Mesothelial cell of epicardium (in vitro differentiated cells): ENCODE measurements at regions not wholly inside any gene's neighbourhood (a gene's known extent, or its start where the extent isn't known, plus 50 kb on each side); places are given as distances from the start of the nearest gene placed in this dataset.

ENCODE experiments used
- DNase-seq, 2 experiments: peaks; one replicate each; pipeline ENCODE4 v3.0.0; 2021; ENCODE audit warnings: low spot score in 2 of 2; ENCODE audit not compliant: unreplicated experiment in 2 of 2
- H3K27ac Mint-ChIP-seq: 2 replicates; pipeline ENCODE4 v1.8.0; 2021; ENCODE audit warnings: mixed read lengths
- H3K27me3 Mint-ChIP-seq: 2 replicates; pipeline ENCODE4 v1.8.0; 2021; ENCODE audit warnings: low read depth, mixed read lengths
- H3K36me3 Mint-ChIP-seq: 2 replicates; pipeline ENCODE4 v1.8.0; 2021; ENCODE audit warnings: mixed read lengths
- H3K4me1 Mint-ChIP-seq: 2 replicates; pipeline ENCODE4 v1.8.0; 2021; ENCODE audit warnings: mixed read lengths
- H3K4me3 Mint-ChIP-seq: 2 replicates; pipeline ENCODE4 v1.8.0; 2021; ENCODE audit warnings: mild to moderate bottlenecking, moderate library complexity, mixed read lengths
- H3K9me3 Mint-ChIP-seq: 2 replicates; pipeline ENCODE4 v1.8.0; 2021; ENCODE audit warnings: mixed read lengths
- TF ChIP-seq, protein P1 (sequence below): fragments of 200-600 bp; sonication (generic); IDR thresholded peaks from one replicate; pipeline ENCODE4 v1.5.0; 2021; ENCODE audit warnings: antibody characterized with exemption; ENCODE audit not compliant: unreplicated experiment

DNA sequence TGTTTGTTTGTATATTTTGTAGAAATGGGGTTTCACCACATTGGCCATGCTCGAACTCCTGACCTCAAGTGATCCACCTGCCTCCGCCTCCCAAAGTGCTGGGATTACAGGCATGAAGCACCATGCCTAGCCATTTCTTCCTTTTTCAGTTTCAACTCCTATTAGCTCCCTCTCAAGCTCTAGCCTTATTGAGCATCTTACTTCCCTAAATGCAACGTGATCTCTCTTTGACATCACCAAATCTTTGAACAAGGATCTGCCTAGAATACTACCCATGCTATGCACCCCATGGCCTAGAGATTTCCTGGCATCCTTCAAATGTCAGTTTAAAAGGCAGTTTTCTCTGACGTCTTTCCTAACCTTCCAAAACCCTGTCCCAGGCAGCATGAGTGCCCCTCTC is 91.1 kb upstream of the NR5A2 start:
- Mint-ChIP-seq H3K27me3 (peaks cover 2% of the 10 kb centered on the region), H3K9me3 (no peaks in the 10 kb centered on the region), H3K4me1 (no peaks in the 10 kb centered on the region), H3K27ac (no peak overlapping the region), H3K4me3 (no peak overlapping the region), H3K36me3 (no peaks in the 10 kb centered on the region)
- DNase-seq: no peak
- TF ChIP-seq, protein P1, sequence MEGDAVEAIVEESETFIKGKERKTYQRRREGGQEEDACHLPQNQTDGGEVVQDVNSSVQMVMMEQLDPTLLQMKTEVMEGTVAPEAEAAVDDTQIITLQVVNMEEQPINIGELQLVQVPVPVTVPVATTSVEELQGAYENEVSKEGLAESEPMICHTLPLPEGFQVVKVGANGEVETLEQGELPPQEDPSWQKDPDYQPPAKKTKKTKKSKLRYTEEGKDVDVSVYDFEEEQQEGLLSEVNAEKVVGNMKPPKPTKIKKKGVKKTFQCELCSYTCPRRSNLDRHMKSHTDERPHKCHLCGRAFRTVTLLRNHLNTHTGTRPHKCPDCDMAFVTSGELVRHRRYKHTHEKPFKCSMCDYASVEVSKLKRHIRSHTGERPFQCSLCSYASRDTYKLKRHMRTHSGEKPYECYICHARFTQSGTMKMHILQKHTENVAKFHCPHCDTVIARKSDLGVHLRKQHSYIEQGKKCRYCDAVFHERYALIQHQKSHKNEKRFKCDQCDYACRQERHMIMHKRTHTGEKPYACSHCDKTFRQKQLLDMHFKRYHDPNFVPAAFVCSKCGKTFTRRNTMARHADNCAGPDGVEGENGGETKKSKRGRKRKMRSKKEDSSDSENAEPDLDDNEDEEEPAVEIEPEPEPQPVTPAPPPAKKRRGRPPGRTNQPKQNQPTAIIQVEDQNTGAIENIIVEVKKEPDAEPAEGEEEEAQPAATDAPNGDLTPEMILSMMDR: no peak

DNA sequence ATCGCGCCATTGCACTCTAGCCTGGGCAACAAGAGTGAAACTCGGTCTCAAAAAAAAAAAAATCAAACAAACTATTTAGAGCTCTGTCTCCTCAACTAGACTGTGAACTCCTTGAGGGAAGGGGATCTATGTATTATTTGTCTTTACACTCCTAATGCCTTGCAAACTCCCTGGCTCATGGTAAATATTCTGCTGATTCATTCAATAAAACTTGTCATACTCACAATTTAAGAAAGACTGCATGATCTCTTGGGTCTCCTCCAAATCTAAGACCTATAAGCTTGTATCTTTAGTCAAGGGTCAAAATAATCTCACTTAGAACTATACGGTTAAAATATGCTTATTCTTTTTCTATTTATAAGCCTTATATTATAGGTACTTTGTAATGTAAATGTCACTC is 90.3 kb upstream of the NR5A2 start:
- H3K4me1 Mint-ChIP-seq: no peaks in the 10 kb centered on the region
- TF ChIP-seq, protein P1: no peak
- no peaks in the 10 kb centered on the region for H3K36me3 Mint-ChIP-seq
- no peaks in the 10 kb centered on the region for H3K9me3 Mint-ChIP-seq
- H3K4me3 Mint-ChIP-seq: no peak overlapping the region
- no peak for DNase-seq
- no peak overlapping the region for H3K27ac Mint-ChIP-seq
- peaks cover 2% of the 10 kb centered on the region for H3K27me3 Mint-ChIP-seq

DNA sequence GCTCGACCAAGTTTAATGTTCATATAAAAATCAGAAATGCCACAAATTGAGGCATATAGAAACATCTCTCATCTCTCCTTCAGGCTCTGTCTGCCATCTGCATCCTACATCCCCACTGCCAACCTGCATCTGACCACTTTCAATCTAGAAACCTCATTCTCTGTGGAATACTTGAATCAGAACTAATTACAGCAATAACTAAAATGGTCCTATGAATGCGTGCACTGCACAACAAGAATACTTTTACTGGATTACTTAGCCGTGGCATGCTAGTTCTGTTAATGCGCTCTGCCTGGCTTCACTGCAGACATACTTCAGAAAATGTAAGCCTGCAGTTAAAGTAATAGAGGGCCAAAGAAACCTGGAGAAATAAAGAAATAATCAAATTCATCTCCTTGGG is 89.8 kb upstream of the NR5A2 start:
- TF ChIP-seq, protein P1: no peak
- no peak for DNase-seq
- Mint-ChIP-seq H3K4me1 (no peaks in the 10 kb centered on the region), H3K4me3 (no peak overlapping the region), H3K27ac (no peak overlapping the region), H3K27me3 (peaks cover 2% of the 10 kb centered on the region), H3K36me3 (no peaks in the 10 kb centered on the region), H3K9me3 (no peaks in the 10 kb centered on the region)

DNA sequence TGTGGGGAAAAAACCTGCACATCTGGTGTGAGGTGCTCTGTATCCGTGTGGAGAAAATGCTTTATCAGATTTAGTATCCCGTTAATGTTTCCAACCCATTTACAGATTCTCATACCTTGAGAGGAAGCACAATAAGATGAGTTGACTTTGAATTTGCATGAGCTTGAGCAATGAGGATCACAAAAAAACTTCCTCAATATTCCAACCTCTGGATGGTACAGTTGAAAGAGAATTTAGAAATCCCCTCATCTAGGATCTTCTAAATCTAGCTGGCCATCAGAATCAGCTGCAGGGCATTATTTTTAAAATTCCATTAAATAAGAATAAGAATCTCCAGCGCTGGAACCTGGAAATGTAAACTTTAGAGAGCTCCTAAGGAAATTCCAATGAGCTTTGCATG is 82.5 kb upstream of the NR5A2 start:
- no peaks in the 10 kb centered on the region for H3K9me3 Mint-ChIP-seq
- no peaks in the 10 kb centered on the region for H3K36me3 Mint-ChIP-seq
- H3K27ac Mint-ChIP-seq: no peak overlapping the region
- H3K4me3 Mint-ChIP-seq: no peak overlapping the region
- no peaks in the 10 kb centered on the region for H3K27me3 Mint-ChIP-seq
- no peak for DNase-seq
- no peaks in the 10 kb centered on the region for H3K4me1 Mint-ChIP-seq
- TF ChIP-seq, protein P1: no peak

DNA sequence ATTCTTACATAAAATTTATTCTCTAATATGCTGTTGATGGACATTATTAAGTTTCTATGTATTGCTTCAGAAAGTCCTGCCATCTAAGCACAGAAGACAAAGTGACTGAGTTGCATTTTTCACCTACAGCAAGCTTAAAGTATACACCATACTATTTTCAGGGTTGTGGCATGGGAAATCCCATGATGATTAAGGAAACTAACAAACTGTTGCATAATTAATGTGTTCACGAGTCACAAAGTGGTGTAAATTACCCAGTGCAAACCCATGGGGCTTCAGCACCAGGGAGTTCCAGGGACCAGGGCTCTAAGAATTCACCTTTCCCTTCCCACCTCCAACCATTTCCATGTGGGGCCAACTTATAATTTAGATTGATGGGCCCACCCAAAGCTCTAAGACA is 81.9 kb upstream of the NR5A2 start:
- no peaks in the 10 kb centered on the region for H3K27me3 Mint-ChIP-seq
- no peak overlapping the region for H3K4me3 Mint-ChIP-seq
- H3K4me1 Mint-ChIP-seq: no peaks in the 10 kb centered on the region
- DNase-seq: no peak
- H3K27ac Mint-ChIP-seq: no peak overlapping the region
- H3K9me3 Mint-ChIP-seq: no peaks in the 10 kb centered on the region
- no peaks in the 10 kb centered on the region for H3K36me3 Mint-ChIP-seq
- TF ChIP-seq, protein P1: no peak
